Umbilical cord (tissue), 1 donor: ENCODE measurements at regions not wholly inside any gene's neighbourhood (a gene's known extent, or its start where the extent isn't known, plus 50 kb on each side); places are given as distances from the start of the nearest gene placed in this dataset.

ENCODE experiments used
- DNase-seq: peaks from one replicate; pipeline ENCODE4 v3.0.0-alpha.2; 2015; ENCODE audit warnings: low spot score

- DNase-seq: no peak
Observed at GRCh38 chr1:194194724-194195123, 1008.3 kb upstream of the B3GALT2 start.

DNA sequence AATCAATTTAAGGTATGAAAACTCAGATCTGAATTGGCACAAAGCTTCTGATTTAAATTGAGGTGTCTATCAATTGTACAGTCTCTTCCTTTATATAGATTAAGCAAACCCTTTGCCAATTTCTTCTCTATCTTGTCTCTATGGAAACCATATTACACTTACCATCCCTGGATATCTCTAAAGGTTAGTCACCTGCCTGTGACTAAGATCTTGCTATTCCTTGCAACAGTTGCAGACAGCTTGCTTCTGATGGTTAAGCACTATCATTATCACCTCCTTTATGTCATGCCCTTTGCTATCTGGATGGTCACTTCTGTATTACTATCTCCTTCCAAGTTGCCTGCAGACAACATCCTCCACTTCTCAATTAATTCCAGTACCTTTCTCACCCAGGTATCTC is 998.6 kb upstream of the B3GALT2 start:
- no peak for DNase-seq

DNA sequence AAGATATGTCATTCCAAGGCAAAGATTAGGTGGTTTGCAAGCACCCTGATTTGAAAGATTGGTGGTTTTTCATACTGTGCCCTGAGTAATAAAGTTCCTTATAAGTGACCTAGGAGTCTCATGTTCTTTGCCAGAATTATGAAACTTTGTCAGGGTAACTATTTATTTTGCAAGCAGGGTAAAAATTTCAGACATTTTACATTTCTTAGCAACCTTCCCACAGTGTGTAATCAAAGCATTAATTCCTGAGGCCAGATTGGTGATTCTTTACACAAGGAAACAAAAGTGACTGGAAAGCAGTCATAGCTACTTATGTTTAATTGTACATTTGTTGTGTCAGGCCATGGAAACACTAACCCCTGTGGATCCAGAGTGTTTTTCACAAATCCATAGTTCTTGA is 998.0 kb upstream of the B3GALT2 start:
- DNase-seq: no peak

GRCh38 chr1:194181845-194182244 is 995.4 kb upstream of the B3GALT2 start:
- DNase-seq: no peak

GRCh38 chr1:194176212-194176611 is 989.8 kb upstream of the B3GALT2 start:
- DNase-seq: no peak

- DNase-seq: no peak
Observed at GRCh38 chr1:194175251-194175650, 988.8 kb upstream of the B3GALT2 start.

- DNase-seq: no peak
Observed at GRCh38 chr1:194174528-194174927, 988.1 kb upstream of the B3GALT2 start.

DNA sequence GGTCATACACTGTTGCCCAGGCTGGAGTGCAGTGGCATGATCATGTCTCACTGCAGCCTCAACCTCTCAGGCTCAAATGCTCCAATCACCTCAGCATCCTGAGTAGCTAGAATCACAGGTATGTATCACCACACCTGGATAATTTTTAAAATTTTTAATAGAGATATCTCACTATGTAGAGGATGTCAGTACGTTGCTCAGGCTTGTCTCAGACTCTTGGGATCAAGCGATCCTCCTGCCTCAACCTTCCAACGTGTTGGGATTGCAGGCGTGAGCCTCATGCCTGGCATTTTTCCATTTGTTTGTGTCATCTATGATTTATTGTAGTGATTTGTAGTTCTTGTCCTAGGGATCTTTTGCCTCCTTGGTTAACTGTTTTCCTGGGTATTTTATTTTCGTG is 985.2 kb upstream of the B3GALT2 start:
- DNase-seq: no peak

DNA sequence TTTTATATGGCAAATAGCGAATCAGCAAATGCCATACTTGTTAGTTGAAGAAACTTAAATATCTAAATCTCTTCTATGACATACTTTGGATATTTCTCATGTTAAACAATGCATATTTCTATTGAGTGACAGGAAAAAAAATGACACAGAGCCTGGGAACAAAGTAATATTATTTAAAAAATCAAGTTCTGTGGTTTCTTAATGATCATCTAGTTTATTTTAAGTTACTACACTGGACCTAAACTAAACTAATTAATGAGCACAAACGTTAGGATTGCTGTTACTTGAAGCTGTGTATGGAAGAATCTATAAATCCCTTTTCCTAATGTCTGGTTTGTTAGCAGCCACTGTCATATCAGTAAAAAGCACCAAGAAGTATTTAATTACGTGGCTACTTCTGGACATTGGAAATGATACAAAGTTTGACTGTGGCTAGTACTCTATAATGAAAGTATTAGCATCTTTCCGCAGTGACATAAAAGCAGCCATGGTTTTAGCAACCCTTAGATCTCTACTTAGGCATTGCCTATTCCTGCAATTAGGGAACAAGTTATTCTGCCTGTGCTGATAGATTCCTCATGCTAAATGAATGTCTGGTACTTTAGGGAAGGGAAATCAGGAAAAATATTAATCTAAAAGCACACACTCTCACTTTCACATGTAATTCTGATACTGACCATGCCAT is 981.7 kb upstream of the B3GALT2 start:
- DNase-seq: peak; percentile 11

GRCh38 chr1:194164755-194165154 is 978.3 kb upstream of the B3GALT2 start:
- DNase-seq: peak; percentile 12

GRCh38 chr1:194161591-194161990 is 975.2 kb upstream of the B3GALT2 start:
- no peak for DNase-seq

- DNase-seq: no peak
Observed at GRCh38 chr1:194159941-194160340, 973.5 kb upstream of the B3GALT2 start.

DNA sequence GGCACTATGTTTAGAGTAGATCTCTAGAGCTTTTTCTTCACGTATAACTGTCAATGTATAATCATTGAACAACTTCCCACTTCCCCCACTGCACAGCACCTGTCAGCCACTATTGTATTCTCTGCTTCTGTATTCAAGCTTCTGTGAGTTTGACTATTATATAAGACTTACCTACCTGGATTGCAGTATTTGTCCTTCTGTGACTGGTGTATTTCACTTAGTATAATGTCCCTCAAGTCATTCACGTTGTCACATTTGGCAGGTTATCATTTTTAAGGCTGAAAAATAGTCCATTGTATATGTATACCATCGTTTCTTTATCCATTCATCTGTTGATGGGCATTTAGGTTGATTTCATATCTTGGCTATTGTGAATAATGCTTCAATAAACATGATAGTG is 969.5 kb upstream of the B3GALT2 start:
- DNase-seq: no peak

DNA sequence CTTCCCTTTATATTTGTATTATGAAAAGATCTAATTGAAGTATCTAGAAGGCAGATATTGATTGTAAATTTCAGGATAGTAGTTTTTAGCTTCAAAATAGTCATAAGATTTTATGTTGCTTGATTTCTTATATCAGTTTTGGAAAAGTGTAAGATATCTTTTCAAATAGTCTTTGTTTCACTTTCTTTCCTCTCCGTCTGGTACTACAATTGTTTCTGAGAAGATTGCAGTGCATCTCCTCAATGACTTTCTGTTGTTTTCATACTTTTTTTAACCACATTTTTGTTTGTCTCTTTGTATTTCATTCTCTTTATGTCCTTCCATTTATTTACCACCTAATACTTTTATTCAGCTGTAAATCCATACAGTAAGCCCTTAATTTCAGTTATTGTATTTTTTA is 964.6 kb upstream of the B3GALT2 start:
- DNase-seq: no peak

- no peak for DNase-seq
Observed at GRCh38 chr1:194150242-194150641, 963.8 kb upstream of the B3GALT2 start.

DNA sequence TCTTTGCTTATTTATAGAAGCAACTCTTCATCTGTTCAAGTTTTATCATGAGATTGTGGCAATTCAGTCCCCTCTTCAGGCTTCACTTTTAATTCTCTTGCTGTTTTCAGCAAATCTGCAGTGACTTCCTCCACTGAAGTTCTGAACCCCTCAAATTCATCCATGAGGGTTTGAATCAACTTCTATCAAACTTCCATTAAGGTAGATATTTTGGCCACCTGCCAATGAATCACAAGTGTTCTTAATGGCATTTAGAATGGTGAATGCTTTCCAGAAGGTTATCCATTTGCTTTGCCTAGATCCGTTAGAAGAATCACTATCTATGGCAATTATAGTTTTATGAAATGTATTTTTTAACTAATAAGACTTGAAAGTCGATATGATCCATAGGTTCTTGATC is 946.7 kb upstream of the B3GALT2 start:
- DNase-seq: no peak

DNA sequence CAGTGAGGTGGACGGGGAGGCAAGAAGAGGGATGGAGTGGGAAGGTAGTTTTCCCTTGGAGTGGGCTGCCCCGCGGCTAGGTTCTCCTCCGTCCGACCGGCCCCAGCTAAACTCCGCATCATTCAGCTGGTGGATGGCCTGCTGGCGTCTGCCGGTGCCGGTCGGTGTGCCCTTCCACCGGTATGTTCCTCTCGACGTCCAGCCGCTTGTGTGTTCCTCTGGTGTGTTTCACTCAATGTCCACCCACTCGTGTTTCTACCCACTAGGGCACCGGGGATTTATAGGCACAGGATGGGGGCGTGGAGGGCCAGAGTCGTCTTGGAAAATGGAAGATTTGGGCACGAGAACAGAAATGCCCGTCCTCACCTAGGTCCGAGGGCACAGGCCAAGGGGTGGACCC is 931.7 kb upstream of the B3GALT2 start:
- DNase-seq: no peak

- no peak for DNase-seq
Observed at GRCh38 chr1:194117582-194117981, 931.2 kb upstream of the B3GALT2 start.

GRCh38 chr1:194114288-194114687 is 927.9 kb upstream of the B3GALT2 start:
- no peak for DNase-seq

DNA sequence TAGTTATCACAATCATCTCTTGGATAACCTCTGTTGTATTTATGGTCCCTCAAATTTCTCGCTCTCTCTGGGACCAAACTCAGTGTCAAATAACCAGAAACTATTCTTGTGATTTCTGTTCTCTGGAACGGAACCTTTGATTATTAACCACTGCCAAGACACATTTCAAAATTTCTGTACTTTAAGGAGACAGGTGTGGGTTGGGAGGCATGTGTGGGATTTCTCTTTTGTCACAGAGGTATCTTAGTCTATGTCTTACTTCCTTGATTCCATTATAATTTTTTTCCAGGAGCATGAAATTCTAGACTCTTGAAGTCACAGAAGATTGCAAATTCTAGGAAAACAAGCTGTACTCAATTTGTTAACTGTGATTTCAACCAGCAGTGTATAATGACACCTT is 919.0 kb upstream of the B3GALT2 start:
- DNase-seq: no peak

DNA sequence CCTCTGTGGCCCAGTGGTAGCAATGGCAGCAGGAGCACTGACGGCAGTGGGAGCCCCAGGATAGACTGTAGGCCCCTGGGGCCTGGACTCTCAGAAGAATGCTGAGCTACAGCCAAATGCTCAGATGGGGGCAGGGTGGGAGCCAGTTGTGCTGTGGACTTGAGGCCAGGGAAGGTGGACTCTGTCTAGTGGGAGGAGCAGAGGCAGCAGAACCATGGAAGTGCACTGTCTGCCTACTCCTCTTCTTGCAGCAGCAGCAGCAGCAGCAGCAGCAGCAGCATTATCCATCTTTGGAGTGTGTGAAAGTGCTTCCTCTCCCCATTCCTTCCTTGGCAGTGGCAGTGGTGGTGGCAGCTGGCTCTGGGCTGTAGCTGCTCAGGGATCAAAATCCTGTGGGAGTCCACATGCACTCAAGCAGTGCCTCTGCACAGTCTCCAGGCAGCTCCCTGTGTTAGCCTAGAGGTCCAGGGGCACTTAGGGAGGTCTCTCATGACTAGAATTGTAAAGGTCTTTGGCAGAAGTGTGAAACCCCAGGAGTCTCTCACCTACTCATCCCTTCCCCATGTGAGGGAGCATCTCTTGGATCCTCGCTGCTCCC is 917.9 kb upstream of the B3GALT2 start:
- DNase-seq: peak; percentile 5

- no peak for DNase-seq
Observed at GRCh38 chr1:194103516-194104246, 917.3 kb upstream of the B3GALT2 start.

- no peak for DNase-seq
Observed at GRCh38 chr1:194103101-194103500, 916.7 kb upstream of the B3GALT2 start.
